ENCODE measurements at regions not wholly inside any gene's neighbourhood (a gene's known extent, or its start where the extent isn't known, plus 50 kb on each side); places are given as distances from the start of the nearest gene placed in this dataset.

DNA sequence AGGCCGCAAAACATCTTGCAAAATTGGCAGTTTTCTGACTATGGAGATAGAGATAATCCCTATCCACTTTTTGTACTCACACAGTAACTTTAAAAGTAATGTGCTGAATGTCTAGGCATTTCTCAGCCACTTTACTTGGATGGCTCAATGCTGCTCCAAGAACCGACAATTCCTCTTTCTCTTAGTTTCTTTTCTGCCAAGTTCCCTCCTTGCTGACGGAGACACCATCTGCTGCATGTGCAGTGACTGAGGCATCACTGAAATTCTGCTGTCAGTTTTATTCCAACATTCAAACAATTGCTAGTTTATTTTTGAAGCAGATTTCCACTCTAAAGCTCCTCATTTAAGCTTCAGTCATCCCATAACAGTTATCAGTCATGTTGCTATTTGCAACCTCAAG lies 116.0 kb upstream of the RBMS3 start:
- POLR2A ChIA-PET (ENCODE audit: unreplicated experiment): no interaction called here
- Histone ChIP-seq H3K9me2 (replicated peaks; ENCODE audit: low read length) (no peaks in the 10 kb centered on the region), H3K4me1 (ENCODE audit: insufficient read depth, low read length) (no peaks in the 10 kb centered on the region), H3K9me3 (ENCODE audit: low read length) (no peaks in the 10 kb centered on the region), H4K20me1 (ENCODE audit: low read length) (no peaks in the 10 kb centered on the region), H3K4me2 (ENCODE audit: low read length) (no peak overlapping the region), H3K27ac (ENCODE audit: low read length) (no peak overlapping the region), H2AFZ (ENCODE audit: low read length) (no peak overlapping the region), H3K4me3 (ENCODE audit: low read length) (no peak overlapping the region), H3K9ac (ENCODE audit: low read length) (no peak overlapping the region), H3K79me2 (ENCODE audit: low read length) (no peaks in the 10 kb centered on the region), H3F3A (ENCODE audit: low read length, unreplicated experiment) (no peaks in the 10 kb centered on the region), H3K27me3 (ENCODE audit: low read length) (no peaks in the 10 kb centered on the region), H3K36me3 (ENCODE audit: low read depth, low read length) (no peaks in the 10 kb centered on the region)
- no peak for ATAC-seq
- TF ChIP-seq EZH2phosphoT487 (IDR thresholded peaks at IDR 0.05; ENCODE audit: borderline replicate concordance, low read length) (no peak), EZH2 (IDR thresholded peaks at IDR 0.05; ENCODE audit: low read length, unreplicated experiment) (no peak)
- TF ChIP-seq, protein P1, sequence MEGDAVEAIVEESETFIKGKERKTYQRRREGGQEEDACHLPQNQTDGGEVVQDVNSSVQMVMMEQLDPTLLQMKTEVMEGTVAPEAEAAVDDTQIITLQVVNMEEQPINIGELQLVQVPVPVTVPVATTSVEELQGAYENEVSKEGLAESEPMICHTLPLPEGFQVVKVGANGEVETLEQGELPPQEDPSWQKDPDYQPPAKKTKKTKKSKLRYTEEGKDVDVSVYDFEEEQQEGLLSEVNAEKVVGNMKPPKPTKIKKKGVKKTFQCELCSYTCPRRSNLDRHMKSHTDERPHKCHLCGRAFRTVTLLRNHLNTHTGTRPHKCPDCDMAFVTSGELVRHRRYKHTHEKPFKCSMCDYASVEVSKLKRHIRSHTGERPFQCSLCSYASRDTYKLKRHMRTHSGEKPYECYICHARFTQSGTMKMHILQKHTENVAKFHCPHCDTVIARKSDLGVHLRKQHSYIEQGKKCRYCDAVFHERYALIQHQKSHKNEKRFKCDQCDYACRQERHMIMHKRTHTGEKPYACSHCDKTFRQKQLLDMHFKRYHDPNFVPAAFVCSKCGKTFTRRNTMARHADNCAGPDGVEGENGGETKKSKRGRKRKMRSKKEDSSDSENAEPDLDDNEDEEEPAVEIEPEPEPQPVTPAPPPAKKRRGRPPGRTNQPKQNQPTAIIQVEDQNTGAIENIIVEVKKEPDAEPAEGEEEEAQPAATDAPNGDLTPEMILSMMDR (conservative IDR thresholded peaks at IDR 0.05; ENCODE audit: low read depth, low read length): no peak
- intact Hi-C loops (cut with micrococcal nuclease): no loop called here
- CTCF ChIA-PET: no interaction called here
- DNase-seq: no peak
- no TSS peak for BruUV-seq (replicated peaks)

GRCh38 chr3:29167180-29167579 lies 113.7 kb upstream of the RBMS3 start:
- CTCF ChIA-PET: no interaction called here
- no peaks in the 10 kb centered on the region for H3K79me2 ChIP-seq (ENCODE audit: low read length)
- intact Hi-C loops (cut with micrococcal nuclease): no loop called here

DNA sequence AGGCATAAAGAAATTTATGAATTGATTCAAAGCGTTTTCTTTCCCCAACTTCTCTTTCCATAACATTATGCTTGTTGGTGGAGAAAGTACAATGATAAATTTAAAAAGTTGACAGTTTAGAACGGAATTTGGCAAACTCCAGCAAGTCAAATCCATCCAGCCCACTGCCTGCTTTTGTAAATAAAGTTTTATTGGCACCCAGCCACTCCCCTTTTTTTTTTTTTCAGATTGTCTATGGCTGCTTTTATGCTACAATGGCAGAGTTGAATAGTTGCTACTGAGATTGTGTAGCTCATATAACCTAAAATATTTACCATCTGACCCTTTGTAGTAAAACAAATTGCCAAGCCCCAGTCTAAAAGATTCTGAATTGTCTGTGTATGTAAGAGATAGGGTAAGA lies 112.8 kb upstream of the RBMS3 start:
- DNase-seq (no peak), ATAC-seq (no peak)
- Histone ChIP-seq H3K27ac (ENCODE audit: low read length) (no peak overlapping the region), H3K9ac (ENCODE audit: low read length) (no peak overlapping the region), H3K79me2 (ENCODE audit: low read length) (no peaks in the 10 kb centered on the region), H2AFZ (ENCODE audit: low read length) (no peak overlapping the region), H3K9me2 (replicated peaks; ENCODE audit: low read length) (no peaks in the 10 kb centered on the region), H3K9me3 (ENCODE audit: low read length) (no peaks in the 10 kb centered on the region), H3F3A (ENCODE audit: low read length, unreplicated experiment) (no peaks in the 10 kb centered on the region), H3K4me1 (ENCODE audit: insufficient read depth, low read length) (no peaks in the 10 kb centered on the region), H4K20me1 (ENCODE audit: low read length) (no peaks in the 10 kb centered on the region), H3K4me2 (ENCODE audit: low read length) (no peak overlapping the region), H3K27me3 (ENCODE audit: low read length) (no peaks in the 10 kb centered on the region), H3K36me3 (ENCODE audit: low read depth, low read length) (no peaks in the 10 kb centered on the region), H3K4me3 (ENCODE audit: low read length) (no peak overlapping the region)
- BruUV-seq (replicated peaks): no TSS peak
- no peak for TF ChIP-seq EZH2 (IDR thresholded peaks at IDR 0.05; ENCODE audit: low read length, unreplicated experiment)
- CTCF ChIA-PET: no interaction called here
- intact Hi-C loops (cut with micrococcal nuclease): no loop called here
- POLR2A ChIA-PET (ENCODE audit: unreplicated experiment): interaction anchor here (0.6 kb wide), 1 partner anchor 30 kb away, joined by 3 read pairs; no protein-coding TSS in a partner anchor

More at GRCh38 chr3:29167180-29167579, 113.7 kb upstream of the RBMS3 start:
- H3K4me2 ChIP-seq (ENCODE audit: low read length): no peak overlapping the region
- no peak overlapping the region for H3K4me3 ChIP-seq (ENCODE audit: low read length)
- H2AFZ ChIP-seq (ENCODE audit: low read length): no peak overlapping the region
- H3F3A ChIP-seq (ENCODE audit: low read length, unreplicated experiment): no peaks in the 10 kb centered on the region
- no peak for DNase-seq
- H3K4me1 ChIP-seq (ENCODE audit: insufficient read depth, low read length): no peaks in the 10 kb centered on the region
- no peak for ATAC-seq
- no peak overlapping the region for H3K9ac ChIP-seq (ENCODE audit: low read length)
- TF ChIP-seq, protein P1 (conservative IDR thresholded peaks at IDR 0.05; ENCODE audit: low read depth, low read length): no peak
- no peak for TF ChIP-seq EZH2phosphoT487 (IDR thresholded peaks at IDR 0.05; ENCODE audit: borderline replicate concordance, low read length)
- no peak for TF ChIP-seq EZH2 (IDR thresholded peaks at IDR 0.05; ENCODE audit: low read length, unreplicated experiment)
- no peak overlapping the region for H3K27ac ChIP-seq (ENCODE audit: low read length)
- no peaks in the 10 kb centered on the region for H3K9me3 ChIP-seq (ENCODE audit: low read length)
- no peaks in the 10 kb centered on the region for H3K27me3 ChIP-seq (ENCODE audit: low read length)
- no peaks in the 10 kb centered on the region for H3K9me2 ChIP-seq (replicated peaks; ENCODE audit: low read length)
- BruUV-seq (replicated peaks): no TSS peak
- no peaks in the 10 kb centered on the region for H4K20me1 ChIP-seq (ENCODE audit: low read length)
- no peaks in the 10 kb centered on the region for H3K36me3 ChIP-seq (ENCODE audit: low read depth, low read length)
- POLR2A ChIA-PET (ENCODE audit: unreplicated experiment): no interaction called here
